ENCODE measurements at regions not wholly inside any gene's neighbourhood (a gene's known extent, or its start where the extent isn't known, plus 50 kb on each side); places are given as distances from the start of the nearest gene placed in this dataset.

- FAIRE-seq: no peak
- no peak overlapping the region for H2AK5ac ChIP-seq (ENCODE audit: low read depth, low read length)
- no peaks in the 10 kb centered on the region for H3K9me3 ChIP-seq (ENCODE audit: insufficient read depth in 2 of 2, low read depth in 1 of 2, low read length in 1 of 2)
- H3K36me3 ChIP-seq (ENCODE audit: control insufficient read depth in 2 of 4, insufficient read depth in 4 of 4, low read length in 3 of 4): no peaks in the 10 kb centered on the region
- DNase-seq (ENCODE audit: low read depth in 1 of 2, low spot score in 2 of 2): no peak
- H2BK5ac ChIP-seq (ENCODE audit: low read depth, low read length): no peak overlapping the region
- no peak overlapping the region for H3K18ac ChIP-seq (ENCODE audit: extremely low read depth, low read length)
- no peak overlapping the region for H3K56ac ChIP-seq (replicated peaks; ENCODE audit: insufficient read length, low read depth, low read length)
- H3K23ac ChIP-seq (ENCODE audit: insufficient read length): no peak overlapping the region
- TF ChIP-seq ASH2L (IDR thresholded peaks at IDR 0.05; ENCODE audit: low read length) (no peak), SRF (IDR thresholded peaks at IDR 0.05; ENCODE audit: low read depth, low read length) (no peak), FOSL1 (IDR thresholded peaks at IDR 0.05; ENCODE audit: insufficient read depth, low read depth, low read length) (no peak), TCF12 (IDR thresholded peaks at IDR 0.05; ENCODE audit: low read depth, low read length) (no peak), CTBP2 (IDR thresholded peaks at IDR 0.05; ENCODE audit: borderline replicate concordance, insufficient read depth, insufficient read length, low read length) (no peak), RBBP5 (IDR thresholded peaks at IDR 0.05; ENCODE audit: borderline replicate concordance, low read depth, low read length) (no peak), USF2 (IDR thresholded peaks at IDR 0.05; ENCODE audit: low read length) (no peak), SUZ12 (IDR thresholded peaks at IDR 0.05; ENCODE audit: low read length) (no peak), TEAD4 (IDR thresholded peaks at IDR 0.05; ENCODE audit: low read depth, low read length) (no peak)
- H4K91ac ChIP-seq (replicated peaks; ENCODE audit: insufficient read length, low read length): no peak overlapping the region
- H3K27me3 ChIP-seq (replicated peaks in 1 of 4; ENCODE audit: control insufficient read depth in 3 of 4, extremely low read depth in 1 of 4, insufficient read depth in 3 of 4, low read length in 3 of 4): no peaks in the 10 kb centered on the region; a peak in 1 of 7 replicates
- H3K27ac ChIP-seq (ENCODE audit: low read depth, low read length): no peak overlapping the region
- H3K79me1 ChIP-seq (ENCODE audit: low read depth, low read length): no peaks in the 10 kb centered on the region
- no peaks in the 10 kb centered on the region for H3K23me2 ChIP-seq (ENCODE audit: low read depth, low read length)
- H3K9ac ChIP-seq (replicated peaks in 1 of 4; ENCODE audit: extremely low read depth in 1 of 4, low read depth in 3 of 4, low read length in 3 of 4): no peak overlapping the region
- H2AFZ ChIP-seq (ENCODE audit: low read length): no peak overlapping the region
- H2BK120ac ChIP-seq (replicated peaks; ENCODE audit: low read depth, low read length): no peak overlapping the region
- H4K5ac ChIP-seq (ENCODE audit: insufficient read length, low read depth, low read length): no peak overlapping the region
- no peak overlapping the region for H3K4ac ChIP-seq (replicated peaks; ENCODE audit: insufficient read length, low read depth, low read length)
- no peaks in the 10 kb centered on the region for H3K4me1 ChIP-seq (replicated peaks in 1 of 4; ENCODE audit: control insufficient read depth in 3 of 4, insufficient read depth in 4 of 4, low read length in 3 of 4)
- ChIA-PET CTCF (ENCODE audit: partially characterized antibody) (interaction anchor here (1.3 to 1.7 kb wide), 3 partner anchors 9 to 396 kb away, joined by 3 to 4 read pairs (median 3); no protein-coding TSS in a partner anchor), POLR2A (ENCODE audit: partially characterized antibody) (no interaction called here)
- H3K4me3 ChIP-seq (ENCODE audit: extremely low read depth in 1 of 4, insufficient read depth in 2 of 4, low read depth in 3 of 4, low read length in 4 of 4): no peak overlapping the region
- no peak overlapping the region for H2BK20ac ChIP-seq (ENCODE audit: low read length)
- WGBS, 2 experiments (ENCODE audit: extremely low coverage in 1 of 2, insufficient coverage in 1 of 2, insufficient read length in 1 of 2, insufficient replicate concordance in 2 of 2, low coverage in 1 of 2, low lambda C conversion rate in 2 of 2, missing lambda C conversion rate in 1 of 2): 79% methylated on average over 8 of the region's 8 CpGs; no CpG with 5 or more reads in 1 of the 2 experiments
- no peak overlapping the region for H4K8ac ChIP-seq (ENCODE audit: extremely low read depth, insufficient read depth, low read length)
- no peak overlapping the region for H2BK15ac ChIP-seq (ENCODE audit: low read length)
- H2BK12ac ChIP-seq (ENCODE audit: low read depth, low read length): no peak overlapping the region
- no peaks in the 10 kb centered on the region for H4K20me1 ChIP-seq (replicated peaks in 1 of 2; ENCODE audit: control insufficient read depth in 1 of 2, insufficient read depth in 2 of 2, low read length in 2 of 2)
- no peak overlapping the region for H3K14ac ChIP-seq (ENCODE audit: insufficient read length)
- H3K79me2 ChIP-seq (ENCODE audit: control insufficient read depth in 1 of 2, insufficient read depth in 2 of 2, low read length in 2 of 2): no peaks in the 10 kb centered on the region
- H3K4me2 ChIP-seq (ENCODE audit: insufficient read depth in 1 of 2, low read depth in 2 of 2, low read length in 2 of 2): no peak overlapping the region
Measured at GRCh38 chr22:27232077-27232476, 569.5 kb downstream of the MN1 start.

Data from H1 (cell line).